HG03097 (cell line): ENCODE measurements at regions not wholly inside any gene's neighbourhood (a gene's known extent, or its start where the extent isn't known, plus 50 kb on each side); places are given as distances from the start of the nearest gene placed in this dataset.
A peak's percentile ranks its signal among the peaks of the same experiment; 100 is the strongest.

Experiments used
- ATAC-seq: cut with Tn5 transposase; IDR thresholded peaks from one replicate; pipeline ENCODE4 v1.9.1; 2021; ENCODE audit not compliant: unreplicated experiment, low FRiP score

GRCh38 chr2:193743089-193743488 is 1548.4 kb upstream of the TMEFF2 start:
- no peak for ATAC-seq

DNA sequence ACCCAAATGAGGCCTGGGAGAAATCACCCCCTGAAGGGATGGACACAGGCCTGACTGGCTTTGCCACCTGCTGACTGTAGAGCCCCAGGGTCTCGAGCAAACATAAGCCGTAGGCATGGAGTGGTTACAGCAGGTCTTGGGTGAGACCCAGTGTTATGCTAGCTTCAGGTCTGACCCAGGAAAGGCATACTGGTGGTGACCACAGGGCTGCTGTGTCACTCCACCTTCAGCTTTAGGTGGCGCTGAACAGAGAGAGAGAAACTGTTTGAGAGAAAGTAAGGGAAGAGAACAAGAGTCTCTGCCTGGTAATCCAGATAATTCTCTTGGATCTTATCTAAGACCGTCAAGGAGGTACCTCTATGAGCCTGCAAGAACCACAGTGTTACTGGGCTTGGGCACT is 1544.2 kb upstream of the TMEFF2 start:
- no peak for ATAC-seq

GRCh38 chr2:193712912-193713311 is 1518.2 kb upstream of the TMEFF2 start:
- ATAC-seq, result no peak

DNA sequence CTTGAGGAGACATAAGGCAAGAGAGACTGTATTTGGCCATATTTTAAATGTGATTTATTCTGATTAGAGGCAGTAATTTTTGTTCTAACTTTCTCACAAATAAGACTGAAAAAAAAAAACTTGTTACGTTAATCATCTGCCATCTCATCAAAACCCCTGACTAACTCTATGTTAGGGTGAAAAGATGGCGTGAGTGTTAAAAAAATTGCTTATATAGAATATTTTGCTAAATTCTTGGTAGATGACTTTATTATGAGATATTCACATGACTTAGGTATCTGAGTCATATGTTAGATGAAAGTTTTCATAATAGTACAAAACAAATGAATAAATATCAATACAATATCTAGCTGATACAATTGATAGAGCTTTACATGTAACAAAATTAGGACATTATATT is 1508.7 kb upstream of the TMEFF2 start:
- no peak for ATAC-seq

DNA sequence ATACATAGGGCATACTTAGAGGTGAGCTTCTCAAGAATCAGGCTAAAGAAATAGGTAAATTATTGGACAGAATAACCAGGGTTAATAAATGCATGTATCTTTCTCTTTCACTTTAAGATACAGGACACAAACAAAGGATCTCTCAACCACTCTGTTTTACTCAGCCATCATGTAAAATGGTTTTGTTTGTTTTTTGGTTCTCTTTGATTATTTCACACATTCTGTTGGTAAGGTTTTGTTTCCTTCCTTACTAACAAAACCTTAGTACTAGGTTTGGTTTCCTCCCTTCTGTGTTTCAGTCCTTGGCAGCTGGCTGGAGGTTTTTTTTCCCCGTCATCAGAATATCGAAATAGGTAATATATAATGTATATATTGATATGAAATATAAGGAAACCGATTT is 1506.8 kb upstream of the TMEFF2 start:
- no peak for ATAC-seq

DNA sequence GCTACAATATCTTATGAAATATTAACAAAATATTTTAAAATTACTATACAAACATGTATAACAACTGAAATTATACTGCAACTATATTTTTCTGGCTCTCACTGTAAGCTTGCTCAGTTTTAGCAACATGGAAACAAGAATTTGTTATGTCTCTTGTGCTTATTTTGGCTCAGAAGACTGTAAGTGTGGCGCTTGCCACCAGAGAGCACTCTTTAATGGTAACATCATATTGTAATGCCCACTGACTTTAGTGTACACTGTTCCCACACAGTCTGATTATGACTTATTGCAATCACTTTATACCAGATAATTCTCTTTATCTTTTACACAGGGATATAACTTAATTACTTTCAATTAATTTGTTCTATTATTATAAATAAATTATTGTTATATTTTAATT is 1500.6 kb upstream of the TMEFF2 start:
- ATAC-seq, result no peak

DNA sequence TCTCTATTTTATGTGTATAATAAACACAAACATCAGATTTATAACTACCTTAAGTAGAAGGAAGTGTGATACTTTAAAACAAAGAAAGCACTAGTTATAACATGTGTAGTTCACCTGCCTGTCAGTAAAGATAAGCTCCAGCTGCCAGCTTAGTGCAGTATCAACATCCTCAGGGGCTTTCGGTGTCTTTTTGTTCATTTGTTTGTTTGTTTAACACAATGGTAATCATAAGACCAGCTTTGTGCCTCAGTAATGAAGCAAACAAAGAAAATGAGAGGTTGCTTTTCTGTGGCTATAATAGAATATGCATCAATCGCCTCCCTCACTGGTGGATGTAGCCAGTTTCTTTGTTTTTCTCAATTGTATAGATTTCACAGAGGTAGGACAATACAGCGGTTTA is 1499.0 kb upstream of the TMEFF2 start:
- no peak for ATAC-seq

- no peak for ATAC-seq
Measured at GRCh38 chr2:193690572-193690971, 1495.8 kb upstream of the TMEFF2 start.

DNA sequence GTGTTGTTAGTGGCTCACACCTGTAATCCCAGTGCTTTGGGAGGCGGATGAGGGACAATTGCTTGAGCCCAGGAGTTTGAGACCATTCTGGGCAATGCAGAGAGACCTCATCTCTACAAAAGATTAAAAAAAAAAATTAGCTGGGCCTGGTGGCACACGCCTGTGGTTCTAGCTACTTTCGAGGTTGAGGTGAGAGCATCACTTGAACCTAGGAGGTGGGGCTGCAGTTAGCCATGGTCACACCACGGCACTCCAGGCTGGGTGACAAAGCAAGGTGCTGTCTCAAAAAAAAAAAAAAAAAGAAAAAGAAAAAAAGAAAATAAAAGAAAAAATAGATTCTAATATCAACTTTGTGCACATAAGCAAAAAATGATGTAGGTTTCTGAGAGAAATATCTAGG is 1492.5 kb upstream of the TMEFF2 start:
- no peak for ATAC-seq

- ATAC-seq, result no peak
Measured at GRCh38 chr2:193679847-193680246, 1485.1 kb upstream of the TMEFF2 start.

- no peak for ATAC-seq
Measured at GRCh38 chr2:193670478-193670877, 1475.7 kb upstream of the TMEFF2 start.

DNA sequence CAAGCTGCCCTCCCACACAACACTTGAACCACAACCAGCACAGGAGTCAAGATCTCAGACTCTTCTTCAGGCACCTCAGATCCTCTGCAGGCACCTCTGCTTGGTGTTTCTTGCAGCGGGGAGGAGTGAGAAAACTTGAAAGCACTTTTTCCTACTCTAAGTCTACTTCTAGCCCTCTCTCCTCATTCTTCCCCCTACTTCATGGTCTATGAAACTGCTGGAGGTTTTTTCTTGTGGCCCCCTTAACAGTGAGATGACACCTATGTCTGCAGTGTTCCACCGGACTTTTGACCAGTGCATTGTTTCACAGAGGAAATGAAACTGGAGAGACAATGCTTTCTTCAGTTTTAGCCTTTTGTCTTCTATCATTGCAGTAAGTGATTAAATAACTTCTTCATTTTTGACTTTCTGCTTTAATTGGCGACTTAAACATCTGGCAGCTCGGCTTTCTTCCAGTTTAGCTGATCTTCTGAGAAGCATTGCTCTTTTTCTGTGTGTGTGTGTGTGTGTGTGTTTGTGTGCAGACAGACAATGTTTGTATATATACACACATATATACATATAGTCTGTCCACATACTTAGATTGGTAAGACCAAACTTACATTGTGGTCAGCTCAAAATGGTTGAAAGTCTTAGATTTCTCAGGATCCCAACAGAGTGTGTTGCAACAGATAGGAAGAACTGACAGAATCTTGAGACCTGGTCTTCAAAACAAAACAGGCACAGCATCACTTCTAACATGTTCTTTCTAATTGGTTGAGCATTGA is 1474.0 kb upstream of the TMEFF2 start:
- no peak for ATAC-seq

DNA sequence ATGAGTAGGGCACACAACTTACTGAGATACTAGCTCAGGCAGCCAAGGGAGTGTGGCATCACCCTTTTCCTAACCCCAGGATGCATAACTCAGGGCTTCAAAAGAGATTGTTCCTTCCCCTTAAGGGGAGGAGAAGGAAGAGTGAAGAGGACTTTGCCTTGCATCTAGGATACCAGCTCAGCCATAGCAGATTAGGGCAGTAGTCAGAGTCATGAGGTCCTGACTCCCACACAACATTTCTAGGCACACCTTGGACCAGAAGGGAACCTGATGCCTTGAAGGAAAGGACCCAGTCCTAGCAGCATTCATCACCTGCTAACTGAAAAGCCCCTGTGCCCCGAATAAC is 1433.2 kb upstream of the TMEFF2 start:
- no peak for ATAC-seq

DNA sequence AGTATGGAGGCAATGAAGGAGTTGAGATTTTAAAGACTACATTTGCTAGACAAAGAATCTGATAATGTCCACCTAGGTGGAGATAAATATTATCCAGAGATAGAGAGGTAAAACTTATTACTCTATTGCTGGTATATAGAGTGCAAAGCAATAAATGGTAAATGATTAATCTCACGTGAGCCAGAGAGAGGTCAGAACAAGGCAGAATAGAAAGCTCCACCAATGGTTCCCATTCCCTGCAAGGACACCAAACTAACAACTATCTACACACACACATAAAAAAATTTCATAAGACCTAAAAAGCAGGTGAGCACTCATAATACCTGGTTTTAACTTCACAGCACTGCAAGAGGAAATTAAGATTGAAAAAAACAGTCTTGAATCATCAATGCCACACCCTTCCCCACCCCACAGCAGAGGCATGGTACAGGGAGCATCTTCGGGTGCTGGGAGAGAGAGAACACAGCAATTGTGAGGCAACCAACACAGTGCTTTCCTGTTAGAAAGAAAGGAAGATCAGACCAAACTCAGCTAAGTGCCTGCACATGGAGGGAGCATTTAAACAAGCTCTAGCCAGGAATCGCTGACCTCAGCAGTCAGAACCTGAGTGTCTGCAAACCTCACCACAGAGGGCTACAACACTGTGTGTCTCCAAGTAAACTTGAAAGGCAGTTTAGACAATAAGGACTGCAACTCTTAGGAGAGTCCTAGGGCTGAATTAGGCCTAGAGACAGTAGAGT is 1432.6 kb upstream of the TMEFF2 start:
- no peak for ATAC-seq

DNA sequence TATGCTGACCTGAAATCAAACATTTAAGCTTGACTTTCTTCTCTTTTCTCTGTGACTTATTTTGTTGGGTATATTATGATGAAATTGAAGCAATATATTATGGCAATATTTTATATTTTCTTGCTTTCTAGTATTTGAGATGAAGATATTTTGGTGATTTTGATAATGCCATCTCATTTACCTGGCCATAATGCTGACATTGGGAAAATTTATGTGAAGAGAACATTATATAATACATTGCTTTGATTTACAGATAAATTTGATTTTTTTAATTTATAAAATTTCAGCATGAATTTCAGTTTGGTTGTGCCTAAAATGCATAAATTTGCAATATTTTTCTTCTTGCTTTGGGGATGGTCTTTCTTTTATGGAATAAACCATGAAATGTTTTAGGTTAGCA is 1413.7 kb upstream of the TMEFF2 start:
- ATAC-seq, result no peak

DNA sequence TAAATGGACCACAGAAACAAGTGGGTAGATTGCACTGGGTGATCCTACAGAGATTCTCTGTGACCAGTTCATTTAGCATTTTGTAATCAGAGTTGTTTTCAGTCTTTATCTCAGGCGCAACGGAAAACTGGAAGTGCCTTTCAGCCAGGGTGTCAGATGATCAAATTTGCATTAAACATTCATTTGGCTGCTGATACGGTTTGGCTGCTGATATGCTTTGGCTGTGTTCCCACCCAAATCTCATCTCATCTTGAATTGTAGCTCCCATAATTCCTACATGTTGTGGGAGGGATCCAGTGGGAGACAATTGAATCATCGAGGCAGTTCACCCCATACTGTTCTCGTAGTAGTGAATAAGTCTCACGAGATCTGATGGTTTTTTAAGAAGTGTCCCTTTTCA is 1396.1 kb upstream of the TMEFF2 start:
- no peak for ATAC-seq

DNA sequence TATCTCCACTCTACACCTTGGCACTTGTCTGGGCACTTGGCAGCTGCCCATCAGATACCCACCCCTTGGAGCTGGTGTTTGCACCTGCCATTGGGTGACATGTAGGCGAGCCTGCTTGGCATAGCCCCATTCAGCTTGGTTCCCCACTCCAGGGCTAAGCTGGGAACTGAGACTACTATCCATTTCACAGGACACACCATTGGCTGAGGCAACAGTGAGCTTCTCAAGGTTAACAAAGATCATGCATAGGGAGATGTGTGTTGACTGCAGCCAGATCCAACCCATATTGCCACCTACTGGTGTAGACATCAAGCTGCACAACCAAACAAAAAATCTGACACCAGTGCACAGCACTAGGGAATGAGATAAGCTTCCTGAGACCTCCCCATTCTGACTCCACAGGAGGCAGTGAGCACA is 1389.8 kb upstream of the TMEFF2 start:
- peak; percentile 81 for ATAC-seq

- no peak for ATAC-seq
Measured at GRCh38 chr2:193583638-193584400, 1389.1 kb upstream of the TMEFF2 start.

- no peak for ATAC-seq
Measured at GRCh38 chr2:193581807-193582206, 1387.1 kb upstream of the TMEFF2 start.

DNA sequence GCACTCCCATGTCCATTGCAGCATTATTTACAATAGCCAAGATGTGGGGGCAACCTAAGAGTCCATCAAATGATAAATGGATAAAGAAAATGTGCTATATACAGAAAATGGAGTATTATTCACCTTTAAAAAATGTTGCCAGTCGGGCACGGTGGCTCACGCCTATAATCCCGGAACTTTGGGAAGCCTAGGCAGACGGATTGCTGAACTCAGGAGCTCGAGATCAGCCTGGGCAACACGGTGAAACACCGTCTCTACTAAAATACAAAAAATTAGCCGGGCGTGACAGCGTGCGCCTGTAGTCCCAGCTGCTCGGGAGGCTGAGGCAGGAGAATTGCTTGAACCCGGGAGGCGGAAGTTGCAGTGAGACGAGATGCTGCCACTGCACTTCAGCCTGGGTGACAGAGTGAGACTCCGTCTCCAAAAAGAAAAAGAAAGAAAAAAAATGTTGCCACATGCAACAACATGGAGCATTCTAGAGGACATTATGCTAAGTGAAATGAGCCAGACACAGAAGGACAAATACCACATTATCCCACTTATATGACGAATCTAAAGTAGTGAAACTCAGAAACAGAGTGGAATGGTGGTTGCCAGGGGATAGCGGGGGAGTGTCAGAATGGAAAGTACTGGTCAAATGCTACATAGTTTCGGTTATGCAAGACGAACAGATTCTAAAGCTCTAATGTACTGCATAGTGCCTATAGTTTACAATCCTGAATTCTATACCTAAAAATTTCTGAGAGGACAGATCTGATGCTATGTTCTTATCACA is 1385.6 kb upstream of the TMEFF2 start:
- no peak for ATAC-seq

- no peak for ATAC-seq
Measured at GRCh38 chr2:193566886-193567285, 1372.2 kb upstream of the TMEFF2 start.
